HG03342 (cell line): ENCODE measurements at regions not wholly inside any gene's neighbourhood (a gene's known extent, or its start where the extent isn't known, plus 50 kb on each side); places are given as distances from the start of the nearest gene placed in this dataset.

Experiments
- ATAC-seq: cut with Tn5 transposase; IDR thresholded peaks from one replicate; pipeline ENCODE4 v1.9.1; 2021; ENCODE audit warnings: mild to moderate bottlenecking, moderate library complexity; ENCODE audit not compliant: unreplicated experiment

DNA sequence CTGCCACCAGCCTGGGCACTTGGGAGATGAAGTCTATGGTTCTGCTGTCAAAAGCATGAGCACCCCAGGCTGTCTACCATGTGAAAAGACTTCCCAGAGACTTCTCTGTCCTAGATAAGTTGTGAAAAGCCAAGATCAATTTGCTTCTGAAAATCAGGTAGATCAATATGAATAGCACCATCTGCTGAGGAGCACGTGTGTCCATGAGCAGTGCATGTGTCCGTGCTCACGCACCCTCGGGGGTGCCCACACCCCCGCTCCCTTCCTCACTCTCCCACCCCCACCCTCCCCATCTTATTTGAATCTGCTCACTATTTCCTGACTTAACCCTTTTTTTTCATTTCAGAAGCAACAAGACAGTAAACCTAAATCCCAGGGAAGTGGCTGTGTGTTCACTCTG is 238.3 kb upstream of the SDK2 start:
- no peak for ATAC-seq

DNA sequence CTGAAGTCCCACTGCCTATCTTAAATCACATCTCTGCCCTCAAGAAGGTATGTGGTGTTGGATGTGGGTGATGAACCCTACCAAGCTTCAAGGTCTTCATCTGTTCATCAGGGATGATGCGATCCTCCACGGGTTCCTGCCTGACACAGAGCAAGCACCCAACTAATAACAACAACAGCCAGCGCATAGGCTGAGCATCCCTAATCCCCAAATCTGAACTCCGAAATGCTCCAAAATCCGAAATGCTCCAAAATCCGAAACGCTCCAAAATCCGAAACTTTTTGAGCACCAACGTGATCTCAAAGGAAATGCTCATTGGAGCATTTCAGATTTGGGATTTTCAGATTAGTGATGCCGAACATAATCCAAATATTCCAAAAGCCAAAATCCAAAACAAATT is 238.9 kb upstream of the SDK2 start:
- ATAC-seq: no peak

DNA sequence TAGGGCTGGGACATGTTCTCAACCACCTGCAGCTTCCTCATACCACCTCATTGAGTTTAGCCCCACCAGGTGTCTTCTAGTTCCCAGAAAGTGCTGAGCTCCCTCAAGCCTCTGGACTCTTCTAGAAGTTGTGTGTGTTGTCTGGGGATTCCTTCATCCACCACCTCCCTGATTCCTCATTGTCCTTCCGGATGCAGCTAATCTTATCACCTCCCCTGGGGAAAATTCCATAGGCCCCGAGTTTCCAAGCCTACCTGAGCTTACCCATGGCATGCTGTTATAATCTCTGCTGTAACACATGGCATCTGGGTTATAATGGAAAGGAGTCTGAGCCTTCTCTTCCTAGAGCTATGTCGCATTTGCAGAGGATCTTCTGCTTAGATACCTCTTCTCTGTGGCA is 243.5 kb upstream of the SDK2 start:
- no peak for ATAC-seq

GRCh38 chr17:73888862-73889261 is 244.6 kb upstream of the SDK2 start:
- no peak for ATAC-seq

DNA sequence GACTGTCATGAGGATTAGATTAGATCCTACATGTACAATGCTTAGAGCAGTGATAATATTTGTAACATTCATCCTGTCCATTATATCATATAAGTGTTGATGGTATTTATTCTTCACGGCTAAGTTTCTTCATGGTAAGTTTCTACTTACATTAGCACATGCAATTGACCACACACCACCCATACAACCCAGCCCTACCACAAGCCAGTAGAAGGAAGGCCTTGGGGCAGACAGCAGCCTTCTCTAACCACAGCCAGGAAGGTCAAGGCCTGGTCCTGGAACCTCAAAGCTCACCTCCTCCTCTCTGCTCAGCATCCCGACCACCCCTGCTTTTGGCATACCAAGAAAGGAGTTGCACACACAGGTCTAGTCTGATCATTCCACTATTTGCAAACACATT is 245.2 kb upstream of the SDK2 start:
- ATAC-seq: no peak

GRCh38 chr17:73890831-73891405 is 246.7 kb upstream of the SDK2 start:
- ATAC-seq: no peak

- no peak for ATAC-seq
Observed at GRCh38 chr17:73895157-73895556, 250.9 kb upstream of the SDK2 start.

DNA sequence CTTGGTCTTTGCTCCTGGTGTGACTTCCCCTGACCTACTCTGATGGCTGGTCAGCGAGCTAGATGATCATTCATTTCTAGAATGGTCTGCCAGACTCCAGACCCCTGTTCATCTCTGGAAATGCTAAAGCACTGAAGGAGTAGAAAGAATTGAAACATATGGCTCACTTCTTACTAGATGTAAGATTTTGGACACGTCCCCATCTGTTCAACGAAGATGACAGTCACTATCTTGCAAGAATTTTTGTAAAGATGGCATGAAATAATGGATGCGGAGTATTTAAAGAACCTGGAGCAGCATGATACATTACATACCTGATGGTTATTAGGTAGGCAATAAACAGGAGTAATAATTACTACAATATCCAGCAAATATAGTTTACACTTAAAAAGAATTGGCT is 252.7 kb upstream of the SDK2 start:
- ATAC-seq: no peak

DNA sequence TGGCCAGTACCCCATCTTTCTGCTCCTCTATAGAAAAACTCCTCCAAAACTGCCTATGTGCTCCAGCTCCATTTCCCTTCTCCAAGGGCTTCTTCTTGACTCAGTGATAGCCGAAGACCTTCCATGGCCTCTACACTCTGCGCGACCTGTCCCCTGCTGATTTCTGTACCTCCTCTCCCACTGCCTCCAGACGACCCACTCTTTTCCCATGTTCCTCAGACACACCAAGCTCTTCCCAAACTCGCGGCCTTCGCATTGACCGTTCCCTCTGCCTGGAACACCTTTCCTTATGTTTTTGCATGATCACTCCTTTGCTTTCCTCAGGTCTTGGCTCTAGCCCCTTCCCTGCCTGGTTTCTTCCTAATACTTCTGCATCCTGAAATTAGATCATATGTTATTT is 255.6 kb upstream of the SDK2 start:
- ATAC-seq: no peak

DNA sequence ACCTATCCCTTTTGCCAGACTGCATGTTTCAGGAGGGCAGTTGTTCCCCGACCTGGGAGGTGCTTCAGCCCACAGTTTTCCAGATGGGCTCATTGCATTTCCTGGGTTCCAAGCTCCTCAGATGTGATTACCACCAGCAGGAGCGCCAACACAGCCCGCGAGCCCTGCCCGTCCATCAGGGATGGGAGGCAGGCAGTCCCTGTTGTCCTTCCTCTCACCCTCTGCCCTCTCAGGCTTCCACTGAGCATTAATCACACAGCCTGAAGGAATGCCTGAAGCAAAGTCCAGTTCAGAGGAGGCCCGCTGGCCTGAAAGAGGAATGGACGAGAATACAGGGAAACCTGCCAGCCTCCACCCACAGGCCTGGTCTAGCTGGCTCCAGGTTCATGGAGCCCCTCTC is 256.3 kb upstream of the SDK2 start:
- no peak for ATAC-seq

- ATAC-seq: no peak
Observed at GRCh38 chr17:73901249-73901648, 257.0 kb upstream of the SDK2 start.

- ATAC-seq: no peak
Observed at GRCh38 chr17:73901661-73902415, 257.6 kb upstream of the SDK2 start.

GRCh38 chr17:73902416-73903181 is 258.4 kb upstream of the SDK2 start:
- ATAC-seq: no peak

DNA sequence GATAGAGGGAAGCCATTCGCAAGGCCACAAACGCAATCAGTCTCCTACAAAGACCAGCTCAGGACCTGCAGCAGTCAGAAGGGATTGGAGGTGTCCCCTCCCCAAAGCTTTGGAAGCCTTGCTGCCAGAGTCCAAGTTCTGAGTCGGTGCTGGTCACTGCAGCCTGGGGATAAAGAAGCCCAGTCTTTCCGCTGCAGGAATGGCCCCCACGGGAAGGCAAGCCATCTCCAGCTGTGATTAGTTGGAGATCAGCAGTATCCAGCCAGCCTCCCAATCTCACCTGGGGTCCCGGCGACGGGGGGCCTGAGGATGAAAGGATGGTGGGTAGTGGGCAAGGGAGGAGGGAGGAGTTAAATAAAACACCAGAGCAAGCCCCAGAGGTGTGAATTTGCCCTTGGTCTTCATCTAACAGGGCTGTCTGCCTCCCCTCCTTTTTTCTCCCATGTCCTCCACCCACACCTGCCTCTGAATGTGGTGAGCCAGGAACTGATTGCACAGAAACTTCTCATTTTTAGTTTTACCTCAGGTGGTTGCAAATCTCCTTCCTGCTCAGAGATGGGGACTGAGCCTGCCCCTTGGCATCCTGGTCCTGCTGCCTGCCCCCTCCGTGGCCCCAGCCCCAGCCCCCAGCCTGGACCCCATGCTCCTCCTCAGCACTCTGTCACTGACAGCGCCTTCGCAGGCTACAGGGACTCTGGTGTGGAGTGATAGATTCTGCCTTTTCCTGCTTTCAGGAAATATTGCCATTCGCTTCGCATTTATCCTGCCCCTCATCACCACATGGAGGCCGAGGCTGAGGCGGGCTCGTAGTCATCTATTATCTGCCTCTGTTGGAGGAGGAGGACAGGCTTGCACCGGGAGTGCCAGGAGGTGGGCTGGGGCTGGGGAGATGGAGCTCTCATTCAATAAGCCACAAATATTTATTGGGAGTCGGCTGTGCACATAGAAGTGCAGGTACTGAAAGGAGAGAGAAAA is 262.9 kb upstream of the SDK2 start:
- ATAC-seq: no peak

GRCh38 chr17:73909186-73909585 is 264.9 kb upstream of the SDK2 start:
- ATAC-seq: no peak

DNA sequence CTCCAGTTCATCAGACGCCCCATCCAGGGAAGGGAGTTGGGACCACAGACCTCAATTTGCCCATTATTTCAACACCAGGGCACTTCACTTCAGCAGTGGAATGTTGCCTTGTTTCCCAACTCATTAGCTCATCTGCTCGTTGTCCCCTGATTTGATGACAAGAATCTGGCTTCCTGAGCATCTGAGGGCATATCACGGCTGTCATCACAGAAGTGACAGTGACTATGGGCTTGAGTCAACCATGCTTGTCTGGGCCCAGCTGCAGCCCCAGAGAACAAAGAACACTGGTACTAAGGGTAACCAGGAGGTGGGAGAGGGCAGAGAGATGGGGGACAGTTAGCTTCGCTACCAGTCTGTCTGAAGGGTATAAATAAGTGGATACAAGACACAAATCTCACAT is 266.0 kb upstream of the SDK2 start:
- ATAC-seq: no peak

- ATAC-seq: no peak
Observed at GRCh38 chr17:73910821-73911515, 266.7 kb upstream of the SDK2 start.

DNA sequence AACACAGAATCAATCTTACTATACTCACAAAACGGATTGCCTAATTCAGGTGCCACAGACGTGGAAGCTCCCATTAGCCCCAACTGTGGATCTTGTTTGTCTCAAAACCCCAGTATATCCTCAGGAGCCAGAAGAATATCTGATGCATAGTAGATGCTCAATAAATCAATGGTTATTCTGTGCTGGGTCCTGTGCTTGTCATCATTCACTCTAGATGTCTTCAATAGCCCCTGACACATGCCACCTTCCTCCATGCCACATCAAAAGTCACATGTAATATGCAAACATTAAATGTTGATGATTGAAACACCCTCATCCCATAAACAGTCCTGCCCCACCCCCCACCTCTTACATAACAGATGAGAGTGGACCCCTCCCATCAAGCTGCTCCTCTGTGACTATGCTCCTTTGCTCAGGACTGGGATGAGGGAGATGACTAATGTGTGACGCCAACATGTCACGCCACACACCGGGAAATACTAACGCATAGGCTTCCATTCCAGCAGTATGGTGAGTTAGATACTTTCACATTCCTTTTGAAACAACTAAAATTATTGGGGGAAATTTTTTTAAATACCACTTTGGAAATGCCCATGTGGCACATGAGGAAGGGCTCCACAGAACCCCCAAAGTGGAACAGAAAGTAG is 267.6 kb upstream of the SDK2 start:
- ATAC-seq: no peak

DNA sequence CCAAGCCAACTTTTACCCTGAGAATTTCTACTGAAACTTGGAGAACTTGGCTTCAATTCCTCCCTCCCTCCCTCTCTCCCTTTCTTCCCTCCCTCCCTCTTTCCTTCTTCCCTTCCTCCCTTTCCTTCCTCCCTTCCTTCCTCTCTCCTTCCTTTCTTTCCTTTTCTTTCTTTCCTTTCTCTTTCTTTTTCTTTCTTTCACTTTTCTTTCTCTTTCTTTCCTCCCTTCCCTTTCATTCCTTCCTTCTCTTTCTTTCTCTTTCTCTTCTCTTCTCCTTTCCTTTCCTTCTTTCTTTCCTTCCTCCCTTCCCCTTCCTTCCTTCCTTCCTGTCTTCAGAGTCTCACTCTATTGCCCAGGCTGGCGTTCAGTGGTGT is 268.1 kb upstream of the SDK2 start:
- ATAC-seq: no peak
